HG03442 (cell line): ENCODE measurements at regions not wholly inside any gene's neighbourhood (a gene's known extent, or its start where the extent isn't known, plus 50 kb on each side); places are given as distances from the start of the nearest gene placed in this dataset.
"Not testable (repeated sequence)": the region's sequence is repeated elsewhere in the genome, so short reads cannot be mapped to it uniquely, and the experiment has no call there.

Experiments used
- ATAC-seq: cut with Tn5 transposase; IDR thresholded peaks from one replicate; pipeline ENCODE4 v1.9.1; 2021; ENCODE audit warnings: mild to moderate bottlenecking, moderate library complexity; ENCODE audit not compliant: unreplicated experiment

DNA sequence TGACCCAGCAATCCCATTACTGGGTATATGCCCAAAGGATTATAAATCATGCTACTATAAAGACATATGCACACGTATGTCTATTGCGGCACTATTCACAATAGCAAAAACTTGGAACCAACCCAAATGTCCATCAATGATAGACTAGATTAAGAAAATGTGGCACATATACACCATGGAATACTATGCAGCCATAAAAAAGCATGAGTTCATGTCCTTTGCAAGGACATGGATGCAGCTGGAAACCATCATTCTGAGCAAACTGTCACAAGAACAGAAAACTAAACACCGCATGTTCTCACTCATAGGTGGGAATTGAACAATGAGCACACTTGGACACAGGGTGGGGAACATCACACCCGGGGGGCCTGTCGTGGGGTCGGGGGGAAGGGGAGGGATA, 80.1 kb upstream of the TMEM170B start:
- not testable (repeated sequence) for ATAC-seq

DNA sequence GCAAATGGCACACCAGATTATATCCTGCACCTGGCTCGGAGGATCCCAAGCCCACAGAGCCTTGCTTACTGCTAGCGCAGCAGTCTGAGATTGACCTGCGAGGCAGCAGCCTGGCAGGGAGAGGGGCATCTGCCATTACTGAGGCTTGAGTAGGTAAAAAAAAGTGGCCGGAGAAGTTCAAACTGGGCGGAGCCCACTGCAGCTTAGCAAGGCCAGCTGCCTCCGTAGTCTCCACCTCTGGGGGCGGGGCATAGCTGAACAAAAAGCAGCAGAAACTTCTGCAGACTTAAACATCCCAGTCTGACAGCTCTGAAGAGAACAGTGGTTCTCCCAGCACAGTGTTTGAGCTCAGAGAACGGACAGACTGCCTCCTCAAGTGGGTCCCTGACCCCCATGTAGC, 85.4 kb upstream of the TMEM170B start:
- not testable (repeated sequence) for ATAC-seq

DNA sequence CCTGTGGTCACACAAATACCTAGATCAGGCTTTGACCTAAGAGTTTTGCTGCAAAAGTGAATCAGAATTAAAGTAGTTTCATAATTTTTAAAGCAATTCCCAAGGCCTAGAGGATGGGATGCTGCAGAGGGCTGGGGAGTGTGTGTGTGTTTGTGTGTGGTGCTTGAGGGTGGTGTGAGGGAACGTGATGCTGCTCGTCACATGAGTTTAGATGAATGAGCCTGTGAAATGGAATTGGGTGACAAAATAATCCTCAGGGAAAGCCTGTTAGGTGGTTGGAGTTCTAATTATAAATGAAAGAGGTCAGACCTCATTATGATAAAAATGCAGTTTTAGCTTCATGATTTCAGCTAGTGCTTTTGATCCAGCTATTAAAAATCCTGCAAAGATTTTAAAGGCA, 87.5 kb upstream of the TMEM170B start:
- no peak for ATAC-seq

DNA sequence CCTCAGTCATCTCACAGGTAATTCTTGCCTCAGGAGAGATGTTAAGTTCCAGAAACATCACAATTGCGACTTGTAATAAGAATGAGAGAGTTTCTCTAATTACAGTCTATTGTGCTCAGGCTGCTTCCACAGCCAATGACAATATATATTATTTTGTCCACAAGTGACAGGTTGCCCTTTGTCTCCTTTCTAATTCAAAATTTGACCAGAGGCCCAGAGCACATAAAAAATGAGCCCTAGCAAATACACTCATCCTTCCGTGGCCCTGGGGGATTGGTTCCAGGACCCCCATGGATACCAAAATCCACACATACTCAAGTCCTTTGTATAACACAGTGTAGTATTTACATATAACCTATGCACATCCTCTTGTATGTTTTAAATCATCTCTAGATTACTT, 88.1 kb upstream of the TMEM170B start:
- no peak for ATAC-seq

DNA sequence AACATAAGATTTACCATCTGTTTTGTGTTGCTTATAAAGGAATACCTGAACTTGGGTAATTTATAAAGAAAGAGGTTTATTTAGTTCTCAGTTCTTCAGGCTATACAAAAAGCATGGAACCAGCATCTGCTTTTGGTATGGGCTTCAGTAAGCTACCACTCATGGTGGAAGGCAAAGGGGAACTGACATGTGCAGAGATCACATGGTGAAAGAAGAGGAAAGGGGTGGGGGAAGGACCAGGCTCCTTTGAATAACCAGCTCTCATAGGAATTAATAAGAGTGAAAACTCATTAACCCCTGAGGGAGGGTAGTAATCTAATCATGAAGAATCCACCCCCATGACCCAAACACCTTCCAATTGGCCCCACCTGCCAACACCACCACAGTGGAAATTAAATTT, 89.5 kb upstream of the TMEM170B start:
- no peak for ATAC-seq

DNA sequence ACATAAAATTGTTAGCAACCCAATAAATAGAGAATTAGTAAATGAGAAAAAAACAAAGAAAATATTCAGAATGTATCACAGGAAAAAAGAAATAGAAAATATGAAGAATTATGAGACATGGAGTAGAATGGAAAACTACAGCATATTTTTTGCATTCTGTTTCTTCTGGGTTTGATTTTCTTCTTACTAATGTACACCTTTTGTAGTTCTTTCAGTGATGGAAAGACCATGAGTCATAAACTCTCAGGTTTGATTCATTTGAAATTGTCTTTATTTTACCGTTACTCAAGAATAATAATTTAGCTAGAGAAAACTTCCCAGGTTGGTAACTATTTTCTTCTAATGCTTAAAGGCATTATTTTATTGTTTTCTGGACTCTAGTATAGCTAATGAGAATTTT, 90.3 kb upstream of the TMEM170B start:
- no peak for ATAC-seq

DNA sequence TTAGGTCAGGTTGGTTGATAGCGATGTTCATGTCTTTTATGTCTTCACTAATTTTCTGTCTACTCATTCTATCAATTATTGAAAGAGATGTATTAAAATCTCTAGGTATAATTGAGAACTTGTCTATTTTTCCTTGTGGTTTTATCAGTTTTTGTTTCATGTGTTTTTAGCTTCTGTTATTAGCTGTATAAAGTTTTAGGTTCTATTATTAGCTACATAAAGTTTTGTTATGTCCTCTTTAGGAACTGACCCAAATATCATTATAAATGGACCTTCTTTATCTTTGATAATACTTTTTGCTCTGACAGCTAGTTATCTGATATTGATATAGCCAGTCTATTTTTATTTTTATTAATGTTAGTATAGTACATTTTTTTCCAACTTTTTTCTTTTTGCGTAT, 92.4 kb upstream of the TMEM170B start:
- no peak for ATAC-seq

DNA sequence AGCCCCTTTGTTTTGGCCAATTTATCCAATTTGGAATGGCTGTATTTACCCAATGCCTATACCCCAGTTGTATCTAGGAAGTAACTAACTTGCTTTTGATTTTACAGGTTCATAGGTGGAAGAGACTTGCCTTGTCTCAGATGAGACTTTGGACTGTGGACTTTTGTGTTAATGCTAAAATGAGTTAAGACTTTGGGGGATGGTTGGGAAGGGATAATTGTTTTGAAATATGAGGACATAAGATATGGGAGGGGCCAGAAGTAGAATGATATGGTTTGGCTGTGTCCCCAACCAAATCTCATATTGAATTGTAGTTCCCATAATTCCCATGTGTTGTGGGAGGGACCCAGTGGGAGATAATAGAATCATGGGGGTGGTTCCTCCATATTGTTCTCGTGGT, 94.4 kb upstream of the TMEM170B start:
- not testable (repeated sequence) for ATAC-seq

DNA sequence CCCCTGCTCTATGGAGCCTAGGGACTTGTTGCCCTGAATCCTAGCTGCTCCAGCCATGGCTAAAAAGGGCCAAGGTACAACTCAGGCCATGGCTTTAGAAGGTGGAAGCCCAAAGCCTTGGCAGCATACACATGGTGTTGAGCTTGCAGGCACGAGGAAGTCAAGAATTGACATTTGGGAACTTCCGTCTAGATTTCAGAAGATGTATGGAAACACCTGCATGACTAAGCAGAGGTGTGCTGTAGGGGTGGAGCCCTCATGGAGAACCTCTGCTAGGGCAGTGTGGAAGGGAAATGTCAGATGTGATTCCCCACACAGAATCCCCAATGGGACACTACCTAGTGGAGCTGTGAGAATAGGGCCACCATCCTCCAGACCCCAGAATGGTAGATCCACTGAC, 95.1 kb upstream of the TMEM170B start:
- ATAC-seq: no peak

DNA sequence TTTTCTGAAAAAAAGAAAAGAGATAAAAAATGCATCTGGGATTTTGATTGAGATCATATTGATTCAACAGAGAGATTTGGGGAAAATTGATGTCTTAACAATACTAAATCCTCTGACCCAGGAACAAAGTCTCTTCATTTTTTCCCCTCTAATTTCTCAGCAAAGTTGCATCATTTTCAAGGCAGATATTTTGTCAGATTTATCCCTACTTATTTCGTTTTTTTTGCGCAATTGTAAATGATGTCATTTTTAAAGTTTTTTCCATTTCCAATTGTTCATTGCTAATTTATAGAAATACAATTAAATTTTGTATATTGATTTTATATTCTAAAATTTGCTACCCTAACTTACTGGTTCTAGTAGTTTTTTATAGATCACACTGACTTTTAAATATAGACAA, 97.7 kb upstream of the TMEM170B start:
- no peak for ATAC-seq

DNA sequence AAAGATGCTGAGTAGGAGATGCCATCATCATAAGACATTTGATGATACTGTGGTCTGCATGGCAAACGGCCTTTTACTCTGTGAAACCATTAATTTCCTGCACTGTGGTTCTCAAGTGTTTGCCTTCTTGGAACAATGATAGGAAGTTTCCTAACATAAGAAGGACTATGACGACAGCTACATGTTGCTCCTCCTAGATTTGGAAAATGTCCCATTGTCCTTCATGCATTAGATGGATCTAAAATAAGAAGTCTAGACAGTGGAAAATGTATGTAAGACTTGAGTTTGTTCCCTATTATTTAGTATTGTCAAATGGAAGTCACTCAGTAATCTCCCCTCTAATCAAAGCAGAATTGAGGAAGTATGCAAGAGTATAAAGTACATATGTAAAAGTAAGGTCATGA, 98.5 kb upstream of the TMEM170B start:
- no peak for ATAC-seq

DNA sequence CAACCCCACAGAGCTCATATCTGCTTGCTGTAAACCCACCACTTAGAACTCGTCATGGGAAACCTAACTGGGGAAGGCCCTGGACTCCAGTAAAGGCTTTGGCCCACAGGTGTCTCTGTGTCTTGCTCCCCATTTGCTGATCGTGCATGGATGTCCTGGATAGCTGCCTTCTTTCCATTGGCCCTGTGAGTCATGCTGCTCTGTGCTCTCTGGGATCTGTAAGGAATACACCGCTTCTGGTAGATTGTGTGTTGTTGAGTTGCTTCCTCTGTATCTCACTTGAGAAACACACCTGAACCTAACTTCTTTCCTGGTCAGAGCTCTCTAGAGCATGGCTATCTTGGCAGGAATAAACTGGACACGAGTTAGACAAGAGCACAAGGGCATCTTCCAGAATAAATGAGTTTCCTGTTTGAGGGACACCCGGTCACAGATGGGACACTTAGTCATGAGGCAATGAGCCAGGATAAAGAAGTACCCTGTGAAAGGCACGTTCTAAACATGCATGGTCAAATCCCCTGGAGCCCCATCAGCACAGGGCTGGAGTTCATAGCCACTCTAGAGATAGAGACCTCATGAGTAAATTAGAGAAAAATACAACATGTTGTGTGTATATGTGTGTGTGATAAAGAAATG, 99.6 kb upstream of the TMEM170B start:
- no peak for ATAC-seq

DNA sequence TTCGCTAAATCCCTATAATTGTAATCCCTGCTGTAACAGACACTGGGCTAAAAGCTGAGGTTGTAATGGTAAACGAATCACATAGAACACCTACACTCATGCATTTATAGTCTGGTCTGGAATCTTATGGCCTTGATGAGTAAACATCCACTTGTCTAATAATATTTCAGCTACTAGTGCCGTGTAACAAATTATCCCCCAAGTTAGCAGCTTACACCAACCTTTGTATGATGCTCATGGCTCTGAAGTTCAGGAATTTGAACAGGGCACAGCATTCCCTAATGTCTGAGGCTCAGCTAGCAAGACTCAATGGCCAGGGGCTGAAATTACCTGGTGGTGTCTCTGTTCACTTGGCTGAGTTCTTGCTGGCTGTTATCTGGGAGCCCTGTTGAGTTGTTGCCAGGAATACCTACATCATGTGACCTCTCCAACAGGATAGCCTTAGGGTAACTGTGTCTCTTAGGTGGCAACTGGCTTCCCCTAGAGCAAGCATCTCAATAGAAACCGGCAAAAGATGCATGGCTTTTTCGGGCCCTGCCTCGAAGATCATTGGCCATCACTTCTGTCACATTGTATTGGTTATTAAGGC, 100.9 kb upstream of the TMEM170B start:
- ATAC-seq: no peak

DNA sequence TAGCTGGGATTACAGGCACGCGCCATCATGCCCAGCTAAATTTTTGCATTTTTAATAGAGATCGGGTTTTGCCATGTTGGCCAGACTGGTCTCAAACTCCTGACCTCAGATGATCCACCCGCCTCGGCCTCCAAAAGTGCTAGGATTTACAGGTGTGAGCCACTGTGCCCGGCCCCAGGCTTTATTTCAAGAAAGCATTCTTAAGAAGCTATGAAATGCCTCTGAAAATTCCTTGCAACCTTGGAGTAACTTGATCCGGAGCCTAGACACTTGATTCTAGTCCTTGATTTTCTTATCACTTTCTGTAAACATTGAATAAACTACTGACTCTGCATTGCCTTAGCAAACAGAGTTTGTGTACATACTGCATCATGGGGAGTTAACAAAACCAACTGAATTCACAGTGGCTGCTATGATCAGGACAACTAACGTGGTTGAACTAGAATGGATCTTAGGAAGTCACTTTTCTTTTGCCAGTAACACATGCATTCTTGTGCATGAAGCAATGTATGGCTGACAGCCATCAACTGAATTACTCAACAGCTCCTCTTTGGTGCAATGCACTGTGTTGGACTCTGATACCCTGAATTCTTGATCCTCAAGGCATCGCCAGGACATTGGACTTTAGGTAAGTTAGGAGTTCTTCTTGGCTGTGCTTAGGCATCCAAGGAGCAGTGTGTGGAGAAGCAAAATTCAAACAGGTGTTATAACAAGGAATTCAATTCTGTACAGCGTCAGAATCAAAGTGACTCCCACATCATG, 102.8 kb upstream of the TMEM170B start:
- no peak for ATAC-seq

DNA sequence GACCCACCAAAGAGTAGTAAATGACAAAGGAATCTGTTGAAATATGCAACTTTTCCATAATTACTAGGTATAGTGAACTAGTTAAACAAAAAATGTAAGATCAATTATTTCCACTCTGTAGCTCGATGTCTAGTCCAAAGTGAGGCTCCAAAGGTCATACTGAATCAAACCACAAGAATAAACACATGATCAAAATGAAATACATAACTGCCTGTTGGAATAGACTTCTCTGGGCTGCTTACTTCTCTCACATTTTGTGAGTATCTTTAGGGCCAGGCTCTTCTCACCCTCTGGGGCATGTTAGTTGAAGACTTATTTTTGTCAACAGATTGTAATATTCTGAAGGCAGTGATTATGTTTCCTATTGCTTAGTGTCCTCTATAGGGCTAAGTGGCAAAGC, 103.7 kb upstream of the TMEM170B start:
- no peak for ATAC-seq

DNA sequence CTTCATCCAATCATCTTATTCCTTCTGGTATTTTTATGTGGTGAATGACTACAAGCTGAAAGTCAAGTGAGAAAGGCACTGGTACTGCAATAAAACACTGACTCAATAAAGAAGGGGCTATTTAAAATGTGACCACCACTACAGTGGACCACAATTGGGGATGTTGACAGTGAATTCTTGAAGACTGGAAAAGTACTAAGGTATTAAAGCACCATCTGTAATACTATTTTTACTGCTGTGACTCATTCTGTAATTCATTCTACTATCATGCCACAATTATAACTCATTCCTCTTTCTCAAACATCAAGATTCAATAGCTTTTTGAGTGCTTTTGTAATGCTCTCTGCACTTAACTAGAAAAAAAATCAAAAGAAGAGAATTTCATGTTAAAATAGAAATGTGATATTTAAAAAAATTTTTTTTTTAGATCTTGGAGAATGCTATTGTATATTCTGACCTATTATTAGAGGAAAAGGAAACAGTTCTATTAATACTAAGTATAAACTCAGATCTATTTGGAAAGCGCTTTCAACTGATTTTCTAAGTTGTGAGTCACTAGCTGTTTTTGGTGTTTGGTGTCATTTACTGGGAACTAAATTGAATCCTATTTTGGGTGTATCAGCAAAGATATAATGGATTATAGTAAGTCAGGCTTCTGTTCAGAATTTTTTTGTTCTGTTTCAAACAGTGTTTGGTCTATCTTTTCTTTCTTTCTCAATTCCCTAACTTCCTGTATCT, 104.7 kb upstream of the TMEM170B start:
- ATAC-seq: no peak

DNA sequence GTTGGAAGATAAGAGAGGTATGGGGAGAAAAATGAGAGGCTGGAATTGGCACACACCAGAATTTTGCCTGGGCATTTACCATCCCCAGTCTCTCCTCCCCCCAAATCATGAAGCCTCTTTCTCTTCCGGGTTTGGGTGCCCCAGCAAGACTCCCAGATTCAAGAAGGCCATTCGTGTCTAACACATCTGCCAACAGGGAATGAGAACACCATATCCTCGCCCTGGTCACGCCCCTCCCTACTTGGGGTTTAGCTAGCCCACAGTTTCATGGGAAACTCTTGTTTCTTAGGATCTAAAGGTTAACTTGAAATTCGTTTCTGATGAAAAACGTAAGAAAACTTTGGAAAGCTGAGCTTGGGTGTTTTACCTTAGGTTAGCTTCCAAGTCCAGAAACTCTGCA, 105.5 kb upstream of the TMEM170B start:
- ATAC-seq: no peak

DNA sequence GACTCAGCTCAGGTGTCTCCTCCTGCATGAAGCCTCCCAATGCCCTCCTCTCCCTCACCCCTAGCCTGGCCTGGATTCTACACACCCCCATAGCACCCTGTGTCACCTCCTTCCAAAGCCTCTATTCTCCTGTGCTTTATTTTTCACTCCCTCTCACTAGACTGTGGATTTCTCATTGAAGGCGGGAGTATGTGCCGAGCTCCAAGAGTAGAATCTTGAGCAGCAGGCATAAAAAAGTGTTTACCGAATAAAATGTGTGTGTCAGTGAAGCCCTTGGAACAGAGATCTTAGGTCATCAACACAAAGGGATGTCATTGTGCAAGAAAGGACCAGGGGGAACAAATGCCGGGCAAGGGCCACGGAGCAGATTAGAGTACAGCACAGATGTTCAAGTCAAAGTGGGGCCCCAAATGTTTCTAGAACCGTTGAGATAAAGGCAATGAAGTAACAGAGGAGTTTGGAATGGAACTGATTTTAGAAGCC, 106.1 kb upstream of the TMEM170B start:
- no peak for ATAC-seq

DNA sequence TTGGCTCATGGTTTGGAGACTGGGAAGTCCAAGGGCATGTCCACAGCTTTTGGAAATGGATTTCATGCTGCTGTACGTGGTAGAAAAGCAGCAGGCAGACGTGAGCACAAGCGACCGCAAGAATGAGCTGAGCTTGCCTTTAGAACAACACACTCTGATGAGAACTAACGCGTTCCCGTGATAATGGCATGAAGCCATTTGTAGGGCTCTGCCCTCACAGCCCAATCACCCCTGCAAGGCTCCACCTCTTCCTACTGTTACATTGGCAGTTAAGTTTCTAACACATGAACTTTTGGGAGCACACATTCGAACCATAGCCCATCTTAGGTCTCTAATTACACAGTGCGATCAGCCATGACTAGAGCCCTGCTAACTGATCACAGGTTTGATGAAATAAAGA, 107.5 kb upstream of the TMEM170B start:
- no peak for ATAC-seq

DNA sequence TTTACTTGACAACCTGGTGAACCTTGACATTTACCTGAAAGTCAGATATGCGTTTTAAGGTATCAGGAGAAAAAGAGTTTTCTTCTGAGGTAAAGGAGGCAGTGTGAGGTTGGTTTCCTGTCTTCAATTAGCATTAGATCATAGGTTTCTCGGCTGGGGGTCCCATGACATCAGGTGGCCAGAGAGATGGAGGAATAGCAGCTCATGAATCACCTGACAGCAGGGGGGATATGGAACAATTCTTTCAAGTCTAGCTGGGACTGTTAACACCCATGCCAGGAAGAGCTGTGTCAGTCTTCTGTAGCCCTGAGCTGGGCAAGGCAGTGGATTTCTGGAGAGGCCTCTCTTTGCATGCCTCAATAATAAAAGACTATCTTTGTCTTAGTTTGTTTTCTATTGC, 108.0 kb upstream of the TMEM170B start:
- no peak for ATAC-seq

DNA sequence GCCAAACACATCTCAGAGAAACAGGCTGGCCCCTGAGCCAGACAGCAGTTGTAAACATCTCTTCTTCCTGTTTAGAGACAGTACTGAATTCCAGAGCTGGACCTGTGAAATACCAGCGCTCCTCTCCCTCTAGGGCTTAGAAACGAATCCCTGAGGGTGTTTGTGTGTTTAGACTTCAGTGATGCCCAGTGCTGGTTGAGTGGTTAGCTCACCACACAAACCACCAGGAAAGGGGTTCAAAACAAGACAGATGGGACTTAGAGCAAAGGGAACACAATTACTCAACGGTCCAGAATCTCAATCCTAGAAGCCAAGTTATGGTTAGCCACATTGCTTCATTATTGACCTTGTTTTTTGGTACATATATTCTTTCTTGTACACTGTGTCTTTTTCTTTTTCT, 108.7 kb upstream of the TMEM170B start:
- peak; percentile 62 for ATAC-seq

DNA sequence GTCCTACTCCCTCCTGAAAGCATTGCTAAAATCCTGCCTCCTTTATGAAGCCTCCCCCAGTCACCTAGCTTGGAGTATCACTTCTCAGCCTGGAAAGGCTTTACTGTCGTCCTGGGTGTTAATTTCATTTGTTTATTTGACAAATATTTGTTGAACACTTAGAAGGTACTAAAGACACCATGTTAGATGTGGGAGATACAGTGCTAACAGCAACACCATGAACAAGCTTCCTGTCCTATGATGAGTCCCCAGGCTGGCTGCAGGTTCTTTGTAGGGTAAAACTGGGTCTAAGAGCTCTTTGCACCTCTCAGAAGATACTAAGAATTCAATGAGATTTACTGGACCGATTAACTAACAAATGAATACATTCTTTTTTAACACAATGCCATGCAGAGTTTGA, 109.2 kb upstream of the TMEM170B start:
- no peak for ATAC-seq
